ENCODE measurements at regions not wholly inside any gene's neighbourhood (a gene's known extent, or its start where the extent isn't known, plus 50 kb on each side); places are given as distances from the start of the nearest gene placed in this dataset.
"Not testable (repeated sequence)": the region's sequence is repeated elsewhere in the genome, so short reads cannot be mapped to it uniquely, and the experiment has no call there.

GRCh38 chr14:22492622-22493542 lies 96.1 kb downstream of the DAD1 start:
- Histone ChIP-seq H3F3A (ENCODE audit: low read length, unreplicated experiment) (no peaks in the 10 kb centered on the region), H3K9ac (ENCODE audit: low read length) (no peak overlapping the region), H2AFZ (ENCODE audit: low read length) (no peak overlapping the region), H3K4me3 (ENCODE audit: low read length) (no peak overlapping the region), H3K36me3 (ENCODE audit: low read depth, low read length) (no peaks in the 10 kb centered on the region), H3K27me3 (ENCODE audit: low read length) (peaks cover 7% of the 10 kb centered on the region; the same call in 1 of the 2 replicates), H3K27ac (ENCODE audit: low read length) (no peak overlapping the region), H3K4me2 (ENCODE audit: low read length) (no peak overlapping the region), H3K9me3 (ENCODE audit: low read length) (no peaks in the 10 kb centered on the region), H3K79me2 (ENCODE audit: low read length) (no peaks in the 10 kb centered on the region), H3K9me2 (replicated peaks; ENCODE audit: low read length) (no peaks in the 10 kb centered on the region), H3K4me1 (ENCODE audit: insufficient read depth, low read length) (no peaks in the 10 kb centered on the region), H4K20me1 (ENCODE audit: low read length) (no peaks in the 10 kb centered on the region)
- ATAC-seq = no peak
- intact Hi-C loops (cut with micrococcal nuclease) = no loop called here
- ChIA-PET CTCF (no interaction called here), POLR2A (ENCODE audit: unreplicated experiment) (no interaction called here)
- no TSS peak for BruUV-seq (replicated peaks)
- DNase-seq = no peak
- TF ChIP-seq, protein P1, sequence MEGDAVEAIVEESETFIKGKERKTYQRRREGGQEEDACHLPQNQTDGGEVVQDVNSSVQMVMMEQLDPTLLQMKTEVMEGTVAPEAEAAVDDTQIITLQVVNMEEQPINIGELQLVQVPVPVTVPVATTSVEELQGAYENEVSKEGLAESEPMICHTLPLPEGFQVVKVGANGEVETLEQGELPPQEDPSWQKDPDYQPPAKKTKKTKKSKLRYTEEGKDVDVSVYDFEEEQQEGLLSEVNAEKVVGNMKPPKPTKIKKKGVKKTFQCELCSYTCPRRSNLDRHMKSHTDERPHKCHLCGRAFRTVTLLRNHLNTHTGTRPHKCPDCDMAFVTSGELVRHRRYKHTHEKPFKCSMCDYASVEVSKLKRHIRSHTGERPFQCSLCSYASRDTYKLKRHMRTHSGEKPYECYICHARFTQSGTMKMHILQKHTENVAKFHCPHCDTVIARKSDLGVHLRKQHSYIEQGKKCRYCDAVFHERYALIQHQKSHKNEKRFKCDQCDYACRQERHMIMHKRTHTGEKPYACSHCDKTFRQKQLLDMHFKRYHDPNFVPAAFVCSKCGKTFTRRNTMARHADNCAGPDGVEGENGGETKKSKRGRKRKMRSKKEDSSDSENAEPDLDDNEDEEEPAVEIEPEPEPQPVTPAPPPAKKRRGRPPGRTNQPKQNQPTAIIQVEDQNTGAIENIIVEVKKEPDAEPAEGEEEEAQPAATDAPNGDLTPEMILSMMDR (conservative IDR thresholded peaks at IDR 0.05; ENCODE audit: low read depth, low read length) = no peak
- TF ChIP-seq EZH2phosphoT487 (IDR thresholded peaks at IDR 0.05; ENCODE audit: borderline replicate concordance, low read length) (no peak), EZH2 (IDR thresholded peaks at IDR 0.05; ENCODE audit: low read length, unreplicated experiment) (no peak)

- H3K4me2 ChIP-seq (ENCODE audit: low read length) = no peak overlapping the region
- no peaks in the 10 kb centered on the region for H4K20me1 ChIP-seq (ENCODE audit: low read length)
- H3K79me2 ChIP-seq (ENCODE audit: low read length) = no peaks in the 10 kb centered on the region
- no peaks in the 10 kb centered on the region for H3K36me3 ChIP-seq (ENCODE audit: low read depth, low read length)
- no peak for DNase-seq
- no peak overlapping the region for H2AFZ ChIP-seq (ENCODE audit: low read length)
- ATAC-seq = no peak
- no peaks in the 10 kb centered on the region for H3K9me3 ChIP-seq (ENCODE audit: low read length)
- H3K27me3 ChIP-seq (ENCODE audit: low read length) = peaks cover 7% of the 10 kb centered on the region; the same call in 1 of the 2 replicates
- H3K27ac ChIP-seq (ENCODE audit: low read length) = no peak overlapping the region
- CTCF ChIA-PET = no interaction called here
- H3F3A ChIP-seq (ENCODE audit: low read length, unreplicated experiment) = no peaks in the 10 kb centered on the region
- POLR2A ChIA-PET (ENCODE audit: unreplicated experiment) = no interaction called here
- no peak overlapping the region for H3K9ac ChIP-seq (ENCODE audit: low read length)
- intact Hi-C loops (cut with micrococcal nuclease) = no loop called here
- TF ChIP-seq EZH2 (IDR thresholded peaks at IDR 0.05; ENCODE audit: low read length, unreplicated experiment) = no peak
- TF ChIP-seq, protein P1 (conservative IDR thresholded peaks at IDR 0.05; ENCODE audit: low read depth, low read length) = no peak
- no peak for TF ChIP-seq EZH2phosphoT487 (IDR thresholded peaks at IDR 0.05; ENCODE audit: borderline replicate concordance, low read length)
- no peak overlapping the region for H3K4me3 ChIP-seq (ENCODE audit: low read length)
- H3K9me2 ChIP-seq (replicated peaks; ENCODE audit: low read length) = no peaks in the 10 kb centered on the region
- H3K4me1 ChIP-seq (ENCODE audit: insufficient read depth, low read length) = no peaks in the 10 kb centered on the region
- BruUV-seq (replicated peaks) = no TSS peak
These were observed 97.1 kb downstream of the DAD1 start for GRCh38 chr14:22491683-22492621.

- DNase-seq = not testable (repeated sequence)
These were observed 98.0 kb downstream of the DAD1 start for GRCh38 chr14:22491053-22491452.

More at GRCh38 chr14:22491053-22491452, 98.0 kb downstream of the DAD1 start:
- BruUV-seq (replicated peaks); ATAC-seq; H3F3A ChIP-seq (ENCODE audit: low read length, unreplicated experiment); H3K4me3 ChIP-seq (ENCODE audit: low read length); H3K4me2 ChIP-seq (ENCODE audit: low read length); H4K20me1 ChIP-seq (ENCODE audit: low read length); intact Hi-C loops (cut with micrococcal nuclease); H2AFZ ChIP-seq (ENCODE audit: low read length); H3K27ac ChIP-seq (ENCODE audit: low read length); CTCF ChIA-PET; H3K4me1 ChIP-seq (ENCODE audit: insufficient read depth, low read length); H3K9me3 ChIP-seq (ENCODE audit: low read length); H3K36me3 ChIP-seq (ENCODE audit: low read depth, low read length); POLR2A ChIA-PET (ENCODE audit: unreplicated experiment); H3K9ac ChIP-seq (ENCODE audit: low read length); H3K27me3 ChIP-seq (ENCODE audit: low read length); H3K9me2 ChIP-seq (replicated peaks; ENCODE audit: low read length); H3K79me2 ChIP-seq (ENCODE audit: low read length): not testable (repeated sequence)
